ENCODE measurements at regions not wholly inside any gene's neighbourhood (a gene's known extent, or its start where the extent isn't known, plus 50 kb on each side); places are given as distances from the start of the nearest gene placed in this dataset.

DNA sequence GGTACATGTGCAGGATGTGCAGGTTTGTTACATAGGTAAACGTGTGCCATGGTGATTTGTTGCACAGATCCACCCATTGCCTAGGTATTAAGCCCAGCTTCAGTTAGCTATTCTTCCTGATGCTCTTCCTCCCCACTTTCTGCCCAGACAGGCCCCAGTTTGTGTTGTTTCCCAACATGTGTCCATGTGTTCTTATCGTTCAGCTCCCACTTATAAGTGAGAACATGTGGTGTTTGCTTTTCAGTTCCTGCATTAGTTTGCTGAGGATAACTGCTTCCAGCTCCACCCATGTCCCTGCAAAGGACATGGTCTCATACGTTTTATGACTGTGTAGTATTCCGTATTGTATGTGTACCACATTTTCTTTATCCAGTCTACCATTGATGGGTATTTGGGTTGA lies 251.7 kb upstream of the NOVA1 start:
- H3K27me3 ChIP-seq (ENCODE audit: insufficient read depth, low read length) = no peaks in the 10 kb centered on the region
- no peak overlapping the region for H3K4me3 ChIP-seq (ENCODE audit: insufficient read depth, low read length)
- H3K36me3 ChIP-seq (ENCODE audit: insufficient read depth, low read length) = no peaks in the 10 kb centered on the region
- no peak overlapping the region for H3K27ac ChIP-seq (ENCODE audit: low read depth, low read length)
- H3K4me1 ChIP-seq (ENCODE audit: insufficient read depth, low read length) = no peaks in the 10 kb centered on the region
- no peak overlapping the region for H2AFZ ChIP-seq (ENCODE audit: low read length)
- DNase-seq (ENCODE audit: insufficient read length, low spot score, missing footprints) = no peak
- no peak overlapping the region for H3K4me2 ChIP-seq (ENCODE audit: insufficient read depth, low read length)
- H3K9me3 ChIP-seq (ENCODE audit: low read depth, low read length) = peaks cover 9% of the 10 kb centered on the region
- no peaks in the 10 kb centered on the region for H4K20me1 ChIP-seq (ENCODE audit: insufficient read depth, low read length)
- TF ChIP-seq CTCF (IDR thresholded peaks at IDR 0.05; ENCODE audit: extremely low read depth, low read depth, low read length) = no peak
- H3K79me2 ChIP-seq (ENCODE audit: insufficient read depth, low read length) = no peaks in the 10 kb centered on the region

DNA sequence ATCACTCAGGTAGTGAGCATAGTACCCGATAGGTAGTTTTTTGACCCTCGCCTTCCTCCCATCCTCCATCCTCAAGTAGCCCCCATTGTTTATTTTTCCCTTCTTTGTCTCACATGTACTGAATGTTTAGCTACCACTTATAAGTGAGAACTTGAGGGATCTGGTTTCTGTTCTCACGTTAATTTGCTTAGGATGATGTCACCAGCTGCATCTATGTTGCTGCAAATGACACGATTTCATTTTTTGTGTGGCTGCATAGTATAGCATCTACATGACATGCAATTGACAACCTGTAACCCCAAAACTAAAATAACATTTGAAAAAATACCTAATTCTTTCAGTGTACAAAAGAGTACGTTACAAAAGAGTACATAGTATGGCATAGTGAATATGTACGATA lies 254.0 kb upstream of the NOVA1 start:
- Histone ChIP-seq H3K79me2 (ENCODE audit: insufficient read depth, low read length) (no peaks in the 10 kb centered on the region), H4K20me1 (ENCODE audit: insufficient read depth, low read length) (no peaks in the 10 kb centered on the region), H3K27ac (ENCODE audit: low read depth, low read length) (no peak overlapping the region), H3K4me3 (ENCODE audit: insufficient read depth, low read length) (no peak overlapping the region), H3K36me3 (ENCODE audit: insufficient read depth, low read length) (no peaks in the 10 kb centered on the region), H3K4me2 (ENCODE audit: insufficient read depth, low read length) (no peak overlapping the region), H3K9me3 (ENCODE audit: low read depth, low read length) (peaks cover 6% of the 10 kb centered on the region), H2AFZ (ENCODE audit: low read length) (no peak overlapping the region), H3K27me3 (ENCODE audit: insufficient read depth, low read length) (no peaks in the 10 kb centered on the region), H3K4me1 (ENCODE audit: insufficient read depth, low read length) (no peaks in the 10 kb centered on the region)
- no peak for DNase-seq (ENCODE audit: insufficient read length, low spot score, missing footprints)
- no peak for TF ChIP-seq CTCF (IDR thresholded peaks at IDR 0.05; ENCODE audit: extremely low read depth, low read depth, low read length)

DNA sequence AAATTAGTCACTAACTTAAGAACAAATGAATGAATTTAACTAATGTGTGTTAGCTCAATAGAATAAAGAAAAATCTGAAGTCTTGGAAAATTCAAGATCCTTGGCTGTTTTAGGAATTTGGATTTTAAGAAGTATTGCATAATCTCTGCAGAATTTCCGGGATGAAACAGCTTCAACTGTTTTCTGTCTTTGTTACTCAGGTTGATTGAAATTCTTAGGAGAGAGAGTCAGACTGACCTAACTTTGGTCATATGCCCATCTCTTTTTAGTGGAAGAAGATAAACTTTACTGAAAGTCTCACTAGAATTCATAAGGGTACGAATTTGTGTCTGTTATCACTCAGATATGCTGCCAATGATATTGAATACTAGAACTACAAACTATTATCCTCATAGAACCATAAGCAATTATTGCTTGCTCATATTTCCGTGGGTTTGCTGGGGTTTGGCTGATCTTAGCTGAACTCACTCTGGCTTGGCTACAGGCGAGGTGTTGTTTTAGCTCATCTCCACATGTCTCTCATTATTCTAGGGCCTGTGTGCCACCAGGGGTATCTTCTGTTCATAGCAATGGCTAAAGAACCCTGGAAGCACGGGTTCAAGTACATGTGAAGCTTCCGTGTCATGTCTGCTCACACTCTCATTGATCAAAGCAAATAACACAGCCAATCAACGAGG lies 257.4 kb upstream of the NOVA1 start:
- no peak for TF ChIP-seq CTCF (IDR thresholded peaks at IDR 0.05; ENCODE audit: extremely low read depth, low read depth, low read length)
- H3K4me1 ChIP-seq (ENCODE audit: insufficient read depth, low read length) = no peaks in the 10 kb centered on the region
- no peak overlapping the region for H2AFZ ChIP-seq (ENCODE audit: low read length)
- no peak overlapping the region for H3K4me3 ChIP-seq (ENCODE audit: insufficient read depth, low read length)
- no peaks in the 10 kb centered on the region for H3K79me2 ChIP-seq (ENCODE audit: insufficient read depth, low read length)
- peaks cover 3% of the 10 kb centered on the region for H3K9me3 ChIP-seq (ENCODE audit: low read depth, low read length)
- H4K20me1 ChIP-seq (ENCODE audit: insufficient read depth, low read length) = no peaks in the 10 kb centered on the region
- no peak overlapping the region for H3K27ac ChIP-seq (ENCODE audit: low read depth, low read length)
- peak; percentile 25 for DNase-seq (ENCODE audit: insufficient read length, low spot score, missing footprints)
- H3K4me2 ChIP-seq (ENCODE audit: insufficient read depth, low read length) = no peak overlapping the region
- H3K27me3 ChIP-seq (ENCODE audit: insufficient read depth, low read length) = no peaks in the 10 kb centered on the region
- H3K36me3 ChIP-seq (ENCODE audit: insufficient read depth, low read length) = no peaks in the 10 kb centered on the region

- no peak for TF ChIP-seq CTCF (IDR thresholded peaks at IDR 0.05; ENCODE audit: extremely low read depth, low read depth, low read length)
- no peak overlapping the region for H3K4me3 ChIP-seq (ENCODE audit: insufficient read depth, low read length)
These were observed 259.2 kb upstream of the NOVA1 start for GRCh38 chr14:26856876-26857518.

More at GRCh38 chr14:26856876-26857518, 259.2 kb upstream of the NOVA1 start:
- H3K27me3 ChIP-seq (ENCODE audit: insufficient read depth, low read length) = no peaks in the 10 kb centered on the region
- H4K20me1 ChIP-seq (ENCODE audit: insufficient read depth, low read length) = no peaks in the 10 kb centered on the region
- no peaks in the 10 kb centered on the region for H3K4me1 ChIP-seq (ENCODE audit: insufficient read depth, low read length)
- H2AFZ ChIP-seq (ENCODE audit: low read length) = no peak overlapping the region
- H3K27ac ChIP-seq (ENCODE audit: low read depth, low read length) = no peak overlapping the region
- H3K79me2 ChIP-seq (ENCODE audit: insufficient read depth, low read length) = no peaks in the 10 kb centered on the region
- peaks cover under 1% of the 10 kb centered on the region for H3K9me3 ChIP-seq (ENCODE audit: low read depth, low read length)
- DNase-seq (ENCODE audit: insufficient read length, low spot score, missing footprints) = peak; percentile 10
- H3K36me3 ChIP-seq (ENCODE audit: insufficient read depth, low read length) = no peaks in the 10 kb centered on the region
- no peak overlapping the region for H3K4me2 ChIP-seq (ENCODE audit: insufficient read depth, low read length)
